ACC112 (cell line): ENCODE measurements at regions not wholly inside any gene's neighbourhood (a gene's known extent, or its start where the extent isn't known, plus 50 kb on each side); places are given as distances from the start of the nearest gene placed in this dataset.
"Not testable (repeated sequence)": the region's sequence is repeated elsewhere in the genome, so short reads cannot be mapped to it uniquely, and the experiment has no call there.

Experiments used
- H2AFZ ChIP-seq: fragments of 200-600 bp; sonication (generic); one replicate; pipeline ENCODE4 v1.6.0; 2017; ENCODE audit warnings: antibody characterized with exemption, low read length; ENCODE audit not compliant: unreplicated experiment
- H3K27ac ChIP-seq: fragments of 200-600 bp; sonication (generic); 2 replicates; pipeline ENCODE4 v1.5.1; 2014; ENCODE audit warnings: low read depth, mild to moderate bottlenecking, antibody characterized with exemption, low read length, moderate library complexity
- H3K27me3 ChIP-seq: fragments of 200-600 bp; sonication (generic); 2 replicates; pipeline ENCODE4 v1.6.1; 2014; ENCODE audit warnings: mild to moderate bottlenecking, antibody characterized with exemption, low read length, moderate library complexity, mixed read lengths; ENCODE audit not compliant: insufficient read depth
- H3K36me3 ChIP-seq: fragments of 200-600 bp; sonication (generic); 2 replicates; pipeline ENCODE4 v1.6.1; 2016; ENCODE audit warnings: mild to moderate bottlenecking, antibody characterized with exemption, low read length, moderate library complexity, mixed read lengths; ENCODE audit not compliant: insufficient read depth
- H3K4me1 ChIP-seq: fragments of 200-600 bp; sonication (generic); one replicate; pipeline ENCODE4 v1.6.1; 2016; ENCODE audit warnings: low read length, mixed read lengths; ENCODE audit not compliant: insufficient read depth, unreplicated experiment, control insufficient read depth
- H3K4me3 ChIP-seq: fragments of 200-600 bp; sonication (generic); 2 replicates; pipeline ENCODE4 v1.5.1; 2014; ENCODE audit warnings: mild to moderate bottlenecking, low read depth, low read length
- H3K79me2 ChIP-seq: fragments of 200-600 bp; sonication (generic); one replicate; pipeline ENCODE4 v1.6.0; 2016; ENCODE audit warnings: low read length; ENCODE audit not compliant: control insufficient read depth, unreplicated experiment, insufficient read depth

DNA sequence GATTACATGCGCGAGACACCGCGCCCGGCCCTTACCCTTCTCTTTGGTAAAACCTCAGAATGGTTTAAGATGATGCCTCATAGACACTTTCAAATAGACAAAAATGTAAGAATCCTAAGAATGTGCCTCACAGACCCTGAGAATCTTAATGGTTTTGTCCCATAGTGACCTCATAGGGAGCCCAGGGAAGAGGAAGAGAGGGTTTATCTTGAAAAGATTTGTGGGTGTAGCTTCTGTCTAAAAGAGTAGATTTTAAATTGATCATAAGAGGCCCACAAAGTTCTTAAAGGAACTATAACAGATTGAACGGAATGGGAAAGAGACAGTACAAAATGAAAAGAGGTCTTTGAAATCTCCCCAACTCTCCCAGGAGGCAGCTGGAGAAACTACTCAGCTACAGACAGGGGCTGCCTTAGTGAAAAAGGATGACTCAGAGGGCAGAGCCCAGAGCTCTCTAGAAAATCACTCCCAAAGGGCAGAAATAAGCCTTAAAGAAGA is 220.6 kb downstream of the ADRA2A start:
- Histone ChIP-seq H3K79me2 (no peaks in the 10 kb centered on the region), H2AFZ (no peak overlapping the region), H3K4me1 (no peaks in the 10 kb centered on the region), H3K27me3 (no peaks in the 10 kb centered on the region), H3K4me3 (no peak overlapping the region), H3K36me3 (no peaks in the 10 kb centered on the region), H3K27ac (no peak overlapping the region; the same call in 1 of the 2 replicates)

- H3K36me3 ChIP-seq, result no peaks in the 10 kb centered on the region
- H3K4me1 ChIP-seq, result no peaks in the 10 kb centered on the region
- H3K27ac ChIP-seq, result no peak overlapping the region
- no peak overlapping the region for H3K4me3 ChIP-seq
- no peak overlapping the region for H2AFZ ChIP-seq
- no peaks in the 10 kb centered on the region for H3K79me2 ChIP-seq
- no peaks in the 10 kb centered on the region for H3K27me3 ChIP-seq
These were observed 221.2 kb downstream of the ADRA2A start for GRCh38 chr10:111298031-111298430.

DNA sequence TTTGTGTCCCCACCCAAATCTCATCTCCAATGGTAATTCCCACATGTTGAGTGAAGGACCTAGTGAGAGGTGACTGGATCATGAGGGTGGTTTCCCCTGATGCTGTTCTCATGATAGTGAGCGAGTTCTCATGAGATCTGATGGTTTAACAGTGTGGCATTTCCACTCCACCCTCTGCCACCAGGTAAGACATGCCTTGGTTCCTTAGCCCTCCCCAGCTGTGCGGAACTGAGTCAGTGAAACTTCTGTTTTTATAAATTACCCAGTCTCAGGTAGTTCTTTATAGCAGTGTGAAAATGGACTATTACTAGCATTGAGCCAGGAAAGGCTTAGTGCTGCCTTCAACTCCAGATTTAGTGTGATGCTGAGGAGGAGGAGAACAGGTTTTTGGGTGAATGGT is 222.2 kb downstream of the ADRA2A start:
- no peaks in the 10 kb centered on the region for H3K79me2 ChIP-seq
- H3K27ac ChIP-seq, result no peak overlapping the region
- no peaks in the 10 kb centered on the region for H3K27me3 ChIP-seq
- H3K4me1 ChIP-seq, result no peaks in the 10 kb centered on the region
- H3K36me3 ChIP-seq, result no peaks in the 10 kb centered on the region
- no peak overlapping the region for H3K4me3 ChIP-seq
- no peak overlapping the region for H2AFZ ChIP-seq

DNA sequence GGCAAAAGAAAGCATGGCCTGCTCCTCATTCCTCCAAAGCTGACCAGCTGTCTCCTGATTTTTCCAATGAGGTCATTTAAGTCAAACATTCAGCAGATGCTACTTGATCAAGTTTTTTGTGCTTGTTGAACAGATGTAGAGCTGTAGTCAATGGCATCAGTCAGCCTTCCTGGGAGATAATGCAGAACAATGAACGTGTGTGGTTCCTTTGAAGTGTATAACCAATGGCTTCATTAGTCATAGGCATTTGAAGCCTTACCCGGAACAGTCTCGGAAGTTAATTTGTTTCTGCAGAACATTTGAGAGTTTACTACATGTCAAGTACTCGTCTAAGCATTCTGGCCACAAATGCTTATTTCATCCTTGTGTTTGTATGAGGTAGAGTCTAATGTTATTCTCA is 227.1 kb downstream of the ADRA2A start:
- H3K79me2 ChIP-seq, result no peaks in the 10 kb centered on the region
- H3K27ac ChIP-seq, result no peak overlapping the region

GRCh38 chr10:111316722-111317212 is 239.9 kb downstream of the ADRA2A start:
- Histone ChIP-seq H3K36me3 (no peaks in the 10 kb centered on the region), H3K4me1 (no peaks in the 10 kb centered on the region), H3K79me2 (no peaks in the 10 kb centered on the region), H3K27me3 (no peaks in the 10 kb centered on the region), H2AFZ (peak overlapping the region; percentile 68), H3K27ac (no peak overlapping the region), H3K4me3 (peak overlapping the region; percentile 78)

More for the DNA sequence above, 227.1 kb downstream of the ADRA2A start:
- no peaks in the 10 kb centered on the region for H3K27me3 ChIP-seq
- H3K36me3 ChIP-seq, result no peaks in the 10 kb centered on the region
- H3K4me1 ChIP-seq, result no peaks in the 10 kb centered on the region
- no peak overlapping the region for H2AFZ ChIP-seq
- H3K4me3 ChIP-seq, result no peak overlapping the region

DNA sequence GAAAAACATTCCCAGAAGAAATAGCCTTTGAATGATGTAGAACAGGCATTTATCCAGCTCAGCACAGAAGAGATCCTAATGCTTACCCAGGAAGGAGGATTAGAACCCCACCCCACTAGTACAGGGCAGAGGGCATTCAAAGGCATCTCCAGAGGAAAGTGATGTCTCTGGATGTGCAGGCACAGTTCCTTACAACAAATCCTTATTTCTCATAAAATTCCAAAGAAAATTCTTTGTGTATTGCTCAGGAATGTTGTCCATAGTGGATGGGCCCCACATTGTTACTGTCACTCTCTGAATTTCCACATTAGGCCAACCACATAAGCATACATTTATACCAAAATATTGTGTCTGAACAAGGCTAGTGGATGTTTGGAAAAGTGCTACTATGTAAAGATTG is 243.0 kb downstream of the ADRA2A start:
- Histone ChIP-seq H2AFZ (no peak overlapping the region), H3K36me3 (no peaks in the 10 kb centered on the region), H3K27ac (no peak overlapping the region)

DNA sequence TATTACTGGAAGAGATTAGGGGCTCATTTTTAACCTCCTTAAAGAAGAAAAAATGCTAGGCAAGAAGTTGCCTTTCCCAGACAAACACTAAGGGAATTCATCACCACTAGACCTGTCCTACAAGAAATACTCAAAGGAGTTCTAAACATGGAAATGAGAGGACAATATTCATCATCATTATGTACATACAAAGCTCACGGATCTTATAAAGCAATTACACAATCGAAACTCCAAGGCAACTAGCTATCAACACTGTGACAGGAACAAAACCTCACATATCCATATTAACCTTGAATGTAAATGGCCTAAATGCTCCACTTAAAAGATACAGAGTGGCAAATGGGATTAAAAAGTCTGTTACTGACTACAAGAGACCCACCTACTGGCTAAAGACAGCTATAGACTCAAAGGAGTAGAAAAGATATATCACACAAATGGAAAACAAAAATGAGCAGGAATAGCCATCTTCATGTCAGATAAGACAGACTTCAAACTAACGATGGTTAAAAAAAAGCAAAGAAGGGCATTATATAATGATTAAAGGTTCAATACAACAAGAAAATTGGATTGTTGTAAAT is 246.6 kb downstream of the ADRA2A start:
- Histone ChIP-seq H3K36me3 (no peaks in the 10 kb centered on the region), H3K4me3 (no peak overlapping the region), H3K27me3 (no peaks in the 10 kb centered on the region), H2AFZ (no peak overlapping the region), H3K27ac (no peak overlapping the region), H3K4me1 (no peaks in the 10 kb centered on the region), H3K79me2 (no peaks in the 10 kb centered on the region)

More for the DNA sequence above, 243.0 kb downstream of the ADRA2A start:
- no peaks in the 10 kb centered on the region for H3K27me3 ChIP-seq
- no peak overlapping the region for H3K4me3 ChIP-seq
- no peaks in the 10 kb centered on the region for H3K4me1 ChIP-seq
- H3K79me2 ChIP-seq, result no peaks in the 10 kb centered on the region

DNA sequence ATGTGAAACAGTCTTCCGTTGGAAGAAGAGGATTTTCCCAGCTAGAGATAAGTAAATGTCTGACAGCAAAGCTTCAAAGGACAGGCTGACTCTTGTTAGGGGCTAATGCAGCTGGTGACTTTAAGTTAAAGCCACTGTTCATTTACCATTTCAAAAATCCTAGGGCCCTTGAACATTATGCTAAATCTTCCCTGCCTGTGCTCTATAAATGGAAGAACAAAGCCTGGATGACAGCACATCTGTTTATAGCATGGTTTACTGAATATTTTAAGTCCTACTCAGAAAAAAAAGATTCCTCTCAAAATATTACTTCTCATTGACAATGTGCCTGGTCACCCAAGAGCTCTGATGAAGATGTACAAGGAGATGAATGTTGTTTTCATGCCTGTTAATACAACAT is 255.3 kb downstream of the ADRA2A start:
- H3K27me3 ChIP-seq, H3K36me3 ChIP-seq: not testable (repeated sequence)

DNA sequence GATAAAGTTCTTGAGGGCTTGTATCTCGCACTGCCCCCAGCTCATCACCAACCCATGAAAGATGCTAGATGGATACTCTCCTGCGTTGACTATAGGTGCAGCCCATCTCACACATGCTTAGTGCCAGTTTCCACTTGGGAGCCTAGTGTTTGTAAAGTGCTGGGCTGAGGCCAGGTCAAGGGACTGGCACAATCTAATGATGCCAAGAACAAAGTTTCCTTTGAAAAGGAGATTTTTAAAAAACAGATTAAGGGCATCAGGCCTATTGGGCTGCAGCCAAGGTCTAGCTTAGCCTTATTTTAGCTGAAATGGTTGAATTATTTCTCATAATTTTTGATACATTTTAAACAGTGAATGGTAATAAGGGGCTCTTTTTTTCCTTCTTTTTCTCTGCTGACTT is 259.0 kb downstream of the ADRA2A start:
- no peaks in the 10 kb centered on the region for H3K36me3 ChIP-seq
- no peaks in the 10 kb centered on the region for H3K27me3 ChIP-seq
- no peaks in the 10 kb centered on the region for H3K4me1 ChIP-seq
- H3K4me3 ChIP-seq, result no peak overlapping the region
- H3K79me2 ChIP-seq, result no peaks in the 10 kb centered on the region
- no peak overlapping the region for H3K27ac ChIP-seq
- no peak overlapping the region for H2AFZ ChIP-seq

More for the DNA sequence above, 255.3 kb downstream of the ADRA2A start:
- H3K4me1 ChIP-seq, H3K4me3 ChIP-seq, H3K79me2 ChIP-seq, H3K27ac ChIP-seq, H2AFZ ChIP-seq: not testable (repeated sequence)

- Histone ChIP-seq H3K4me1 (no peaks in the 10 kb centered on the region), H3K36me3 (no peaks in the 10 kb centered on the region), H2AFZ (no peak overlapping the region), H3K27me3 (no peaks in the 10 kb centered on the region), H3K79me2 (no peaks in the 10 kb centered on the region), H3K4me3 (no peak overlapping the region), H3K27ac (no peak overlapping the region)
These were observed 261.2 kb downstream of the ADRA2A start for GRCh38 chr10:111338035-111338434.

DNA sequence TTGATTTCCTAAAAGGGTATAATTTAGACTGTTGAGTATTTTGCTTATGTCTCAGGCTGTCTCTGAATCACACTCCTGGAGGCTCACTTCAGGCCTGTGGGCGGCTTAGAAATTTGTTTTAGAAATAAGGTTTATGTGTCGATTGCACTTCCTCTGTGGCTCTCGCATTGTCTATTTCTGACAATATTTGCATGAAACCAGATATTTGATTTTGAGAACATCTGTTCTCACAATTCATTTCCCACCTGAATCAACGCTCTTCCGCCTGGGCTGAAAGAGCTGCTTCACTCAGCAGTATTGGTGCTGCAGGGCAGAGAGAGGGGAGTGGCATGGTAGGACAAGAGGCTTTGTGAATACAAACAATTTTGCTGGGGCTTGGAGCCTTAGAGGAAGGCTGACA is 262.0 kb downstream of the ADRA2A start:
- no peaks in the 10 kb centered on the region for H3K27me3 ChIP-seq
- no peak overlapping the region for H3K27ac ChIP-seq
- H3K4me1 ChIP-seq, result no peaks in the 10 kb centered on the region
- no peaks in the 10 kb centered on the region for H3K79me2 ChIP-seq
- no peaks in the 10 kb centered on the region for H3K36me3 ChIP-seq
- no peak overlapping the region for H2AFZ ChIP-seq
- no peak overlapping the region for H3K4me3 ChIP-seq
